ENCODE measurements at regions not wholly inside any gene's neighbourhood (a gene's known extent, or its start where the extent isn't known, plus 50 kb on each side); places are given as distances from the start of the nearest gene placed in this dataset.

DNA sequence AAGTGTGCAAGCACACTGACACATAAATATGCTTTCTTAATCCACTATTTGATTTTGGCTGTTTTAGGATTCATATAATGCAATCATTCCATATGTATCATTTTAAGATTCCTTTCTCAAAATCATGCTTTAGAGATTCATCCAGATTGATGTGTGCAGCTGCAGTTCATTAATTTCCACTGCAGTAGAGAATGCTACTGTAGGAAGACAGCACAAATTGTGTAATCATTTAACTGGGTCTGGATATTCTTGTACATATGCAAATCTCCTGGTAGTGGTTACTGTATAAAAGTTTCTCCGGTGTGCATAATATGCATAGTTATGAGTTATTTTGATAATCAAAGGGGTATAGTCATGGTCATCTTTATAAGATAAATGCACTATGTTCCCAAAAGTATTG lies 502.5 kb upstream of the ACVR2A start:
- TF ChIP-seq, protein P1, sequence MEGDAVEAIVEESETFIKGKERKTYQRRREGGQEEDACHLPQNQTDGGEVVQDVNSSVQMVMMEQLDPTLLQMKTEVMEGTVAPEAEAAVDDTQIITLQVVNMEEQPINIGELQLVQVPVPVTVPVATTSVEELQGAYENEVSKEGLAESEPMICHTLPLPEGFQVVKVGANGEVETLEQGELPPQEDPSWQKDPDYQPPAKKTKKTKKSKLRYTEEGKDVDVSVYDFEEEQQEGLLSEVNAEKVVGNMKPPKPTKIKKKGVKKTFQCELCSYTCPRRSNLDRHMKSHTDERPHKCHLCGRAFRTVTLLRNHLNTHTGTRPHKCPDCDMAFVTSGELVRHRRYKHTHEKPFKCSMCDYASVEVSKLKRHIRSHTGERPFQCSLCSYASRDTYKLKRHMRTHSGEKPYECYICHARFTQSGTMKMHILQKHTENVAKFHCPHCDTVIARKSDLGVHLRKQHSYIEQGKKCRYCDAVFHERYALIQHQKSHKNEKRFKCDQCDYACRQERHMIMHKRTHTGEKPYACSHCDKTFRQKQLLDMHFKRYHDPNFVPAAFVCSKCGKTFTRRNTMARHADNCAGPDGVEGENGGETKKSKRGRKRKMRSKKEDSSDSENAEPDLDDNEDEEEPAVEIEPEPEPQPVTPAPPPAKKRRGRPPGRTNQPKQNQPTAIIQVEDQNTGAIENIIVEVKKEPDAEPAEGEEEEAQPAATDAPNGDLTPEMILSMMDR (IDR thresholded peaks at IDR 0.05), result no peak
- TF ChIP-seq EP300 (IDR thresholded peaks at IDR 0.05) (no peak), POLR2A (IDR thresholded peaks at IDR 0.05) (no peak)
